Ramos (cell line): ENCODE measurements at regions not wholly inside any gene's neighbourhood (a gene's known extent, or its start where the extent isn't known, plus 50 kb on each side); places are given as distances from the start of the nearest gene placed in this dataset.
"Not testable (repeated sequence)": the region's sequence is repeated elsewhere in the genome, so short reads cannot be mapped to it uniquely, and the experiment has no call there.

Experiments used
- in situ Hi-C: fragments of 300-500 bp; cut with MboI; formaldehyde crosslinking; loops from one replicate; pipeline ENCODE4 v1.14.3; 2022; ENCODE audit warnings: low sequenced_read_pairs; ENCODE audit not compliant: unreplicated experiment

GRCh38 chr9:38342532-38342931 lies 50.0 kb upstream of the ALDH1B1 start:
- in situ Hi-C loops: no loop called here

GRCh38 chr9:38342096-38342495 lies 50.4 kb upstream of the ALDH1B1 start:
- in situ Hi-C loops: no loop called here

- in situ Hi-C loops: no loop called here
Observed at GRCh38 chr9:38339496-38339895, 53.0 kb upstream of the ALDH1B1 start.

GRCh38 chr9:38339087-38339486 lies 53.4 kb upstream of the ALDH1B1 start:
- in situ Hi-C loops: no loop called here

- in situ Hi-C loops: no loop called here
Observed at GRCh38 chr9:38338342-38339018, 54.0 kb upstream of the ALDH1B1 start.

GRCh38 chr9:38337706-38338264 lies 54.7 kb upstream of the ALDH1B1 start:
- in situ Hi-C loops: no loop called here

GRCh38 chr9:38337181-38337580 lies 55.3 kb upstream of the ALDH1B1 start:
- in situ Hi-C loops: no loop called here

GRCh38 chr9:38336341-38336740 lies 56.2 kb upstream of the ALDH1B1 start:
- in situ Hi-C loops: no loop called here

- in situ Hi-C loops: no loop called here
Observed at GRCh38 chr9:38335686-38336085, 56.8 kb upstream of the ALDH1B1 start.

GRCh38 chr9:38334234-38334633 lies 58.3 kb upstream of the ALDH1B1 start:
- in situ Hi-C loops: no loop called here

GRCh38 chr9:38333047-38333446 lies 59.5 kb upstream of the ALDH1B1 start:
- in situ Hi-C loops: no loop called here

GRCh38 chr9:38332625-38333024 lies 59.9 kb upstream of the ALDH1B1 start:
- in situ Hi-C loops: no loop called here

- in situ Hi-C loops: no loop called here
Observed at GRCh38 chr9:38331141-38331540, 61.4 kb upstream of the ALDH1B1 start.

GRCh38 chr9:38329968-38330367 lies 62.5 kb upstream of the ALDH1B1 start:
- in situ Hi-C loops: no loop called here

GRCh38 chr9:38328765-38329164 lies 63.7 kb upstream of the ALDH1B1 start:
- in situ Hi-C loops: no loop called here

- in situ Hi-C loops: no loop called here
Observed at GRCh38 chr9:38326122-38326521, 66.4 kb upstream of the ALDH1B1 start.

- in situ Hi-C loops: not testable (repeated sequence)
Observed at GRCh38 chr9:38324213-38324612, 68.3 kb upstream of the ALDH1B1 start.

GRCh38 chr9:38322937-38323336 lies 69.6 kb upstream of the ALDH1B1 start:
- in situ Hi-C loops: no loop called here

GRCh38 chr9:38319496-38320173 lies 72.9 kb upstream of the ALDH1B1 start:
- in situ Hi-C loops: no loop called here

- in situ Hi-C loops: no loop called here
Observed at GRCh38 chr9:38318759-38319495, 73.6 kb upstream of the ALDH1B1 start.

GRCh38 chr9:38316166-38316780 lies 76.2 kb upstream of the ALDH1B1 start:
- in situ Hi-C loops: no loop called here
